ENCODE measurements at regions not wholly inside any gene's neighbourhood (a gene's known extent, or its start where the extent isn't known, plus 50 kb on each side); places are given as distances from the start of the nearest gene placed in this dataset.
"Not testable (repeated sequence)": the region's sequence is repeated elsewhere in the genome, so short reads cannot be mapped to it uniquely, and the experiment has no call there.

DNA sequence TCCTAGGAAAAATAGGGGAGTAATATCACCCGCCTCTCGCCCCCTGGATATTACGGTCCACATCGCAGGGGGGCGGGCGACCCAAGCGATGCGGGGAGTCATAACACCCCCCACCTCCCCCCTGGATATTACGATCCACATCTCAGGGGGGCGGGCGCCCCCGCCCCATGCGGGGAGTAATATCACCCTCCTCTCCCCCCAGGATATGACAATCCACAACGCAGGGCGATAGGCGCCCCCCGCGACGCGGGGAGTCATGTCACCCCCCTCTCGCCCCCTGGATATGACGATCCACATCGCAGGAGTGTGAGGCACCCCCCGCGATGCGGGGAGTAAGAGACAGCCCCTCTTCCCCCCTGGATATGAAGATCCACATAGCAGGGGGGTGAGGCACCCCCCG is 684.4 kb upstream of the PCDH9 start (continued):
- TF ChIP-seq, protein P1, sequence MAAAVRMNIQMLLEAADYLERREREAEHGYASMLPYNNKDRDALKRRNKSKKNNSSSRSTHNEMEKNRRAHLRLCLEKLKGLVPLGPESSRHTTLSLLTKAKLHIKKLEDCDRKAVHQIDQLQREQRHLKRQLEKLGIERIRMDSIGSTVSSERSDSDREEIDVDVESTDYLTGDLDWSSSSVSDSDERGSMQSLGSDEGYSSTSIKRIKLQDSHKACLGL (CRISPR knock-in tag; IDR thresholded peaks at IDR 0.05; ENCODE audit: borderline replicate concordance, poor library complexity, severe bottlenecking): no peak
- TF ChIP-seq, protein P2, sequence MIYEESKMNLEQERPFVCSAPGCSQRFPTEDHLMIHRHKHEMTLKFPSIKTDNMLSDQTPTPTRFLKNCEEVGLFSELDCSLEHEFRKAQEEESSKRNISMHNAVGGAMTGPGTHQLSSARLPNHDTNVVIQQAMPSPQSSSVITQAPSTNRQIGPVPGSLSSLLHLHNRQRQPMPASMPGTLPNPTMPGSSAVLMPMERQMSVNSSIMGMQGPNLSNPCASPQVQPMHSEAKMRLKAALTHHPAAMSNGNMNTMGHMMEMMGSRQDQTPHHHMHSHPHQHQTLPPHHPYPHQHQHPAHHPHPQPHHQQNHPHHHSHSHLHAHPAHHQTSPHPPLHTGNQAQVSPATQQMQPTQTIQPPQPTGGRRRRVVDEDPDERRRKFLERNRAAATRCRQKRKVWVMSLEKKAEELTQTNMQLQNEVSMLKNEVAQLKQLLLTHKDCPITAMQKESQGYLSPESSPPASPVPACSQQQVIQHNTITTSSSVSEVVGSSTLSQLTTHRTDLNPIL (CRISPR knock-in tag; IDR thresholded peaks at IDR 0.05): no peak
- TF ChIP-seq MTA3 (IDR thresholded peaks at IDR 0.05; ENCODE audit: borderline replicate concordance) (no peak), BRD4 (IDR thresholded peaks at IDR 0.05) (no peak), BRCA1 (IDR thresholded peaks at IDR 0.05) (no peak), BRCA1 (CRISPR knock-in tag; IDR thresholded peaks at IDR 0.05) (no peak)
- TF ChIP-seq, protein P3, sequence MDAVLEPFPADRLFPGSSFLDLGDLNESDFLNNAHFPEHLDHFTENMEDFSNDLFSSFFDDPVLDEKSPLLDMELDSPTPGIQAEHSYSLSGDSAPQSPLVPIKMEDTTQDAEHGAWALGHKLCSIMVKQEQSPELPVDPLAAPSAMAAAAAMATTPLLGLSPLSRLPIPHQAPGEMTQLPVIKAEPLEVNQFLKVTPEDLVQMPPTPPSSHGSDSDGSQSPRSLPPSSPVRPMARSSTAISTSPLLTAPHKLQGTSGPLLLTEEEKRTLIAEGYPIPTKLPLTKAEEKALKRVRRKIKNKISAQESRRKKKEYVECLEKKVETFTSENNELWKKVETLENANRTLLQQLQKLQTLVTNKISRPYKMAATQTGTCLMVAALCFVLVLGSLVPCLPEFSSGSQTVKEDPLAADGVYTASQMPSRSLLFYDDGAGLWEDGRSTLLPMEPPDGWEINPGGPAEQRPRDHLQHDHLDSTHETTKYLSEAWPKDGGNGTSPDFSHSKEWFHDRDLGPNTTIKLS (IDR thresholded peaks at IDR 0.05; ENCODE audit: borderline replicate concordance, low read depth): no peak

DNA sequence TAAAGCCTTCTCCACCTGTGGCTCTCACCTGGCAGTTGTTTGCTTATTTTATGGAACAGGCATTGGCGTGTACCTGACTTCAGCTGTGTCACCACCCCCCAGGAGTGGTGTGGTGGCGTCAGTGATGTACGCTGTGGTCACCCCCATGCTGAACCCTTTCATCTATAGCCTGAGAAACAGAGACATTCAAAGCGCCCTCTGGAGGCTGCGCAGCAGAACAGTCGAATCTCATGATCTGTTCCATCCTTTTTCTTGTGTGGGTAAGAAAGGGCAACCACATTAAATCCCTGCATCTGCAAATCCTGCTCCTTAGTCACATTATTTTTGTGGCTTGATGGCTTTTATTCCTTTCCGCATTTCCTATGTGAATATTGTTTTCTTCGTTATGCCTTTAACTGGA is 672.8 kb upstream of the PCDH9 start:
- WGBS (ENCODE audit: insufficient coverage, low coverage, missing lambda C conversion rate): 4% methylated on average over 7 of the region's 8 CpGs
- DNase-seq (ENCODE audit: extremely low read depth in 1 of 4, low spot score in 3 of 4): peak in 1 of 4 experiments; percentile 1
- H3K9me1 ChIP-seq (ENCODE audit: control insufficient read depth, insufficient read depth, low read length); H3K4me3 ChIP-seq; H3K27me3 ChIP-seq (ENCODE audit: control insufficient read depth in 2 of 2, insufficient read depth in 2 of 2, low read length in 2 of 2); POLR2A ChIA-PET; H3K9me3 ChIP-seq (replicated peaks; ENCODE audit: control insufficient read depth, insufficient read depth, low read depth, low read length); ATAC-seq; FAIRE-seq; H3K4me2 ChIP-seq (ENCODE audit: insufficient read depth, low read length); intact Hi-C loops (cut with micrococcal nuclease); H3K79me2 ChIP-seq (ENCODE audit: control insufficient read depth, insufficient read depth, low read length); H4K20me1 ChIP-seq (replicated peaks; ENCODE audit: control insufficient read depth, insufficient read depth, low read length); H3K36me3 ChIP-seq (ENCODE audit: control insufficient read depth, insufficient read depth, low read length); H3K9ac ChIP-seq (ENCODE audit: insufficient read depth in 1 of 2, low read depth in 2 of 2, low read length in 2 of 2); H3K27ac ChIP-seq (ENCODE audit: extremely low read depth, low read depth, low read length); CTCF ChIA-PET (ENCODE audit: low intra/inter-chr PET ratio); H2AFZ ChIP-seq (ENCODE audit: low read depth, low read length); in situ Hi-C loops (cut with MboI); H3K4me1 ChIP-seq (replicated peaks in 1 of 2; ENCODE audit: control insufficient read depth in 2 of 2, insufficient read depth in 2 of 2, low read length in 2 of 2); BruUV-seq (replicated peaks): not testable (repeated sequence)
- TF ChIP-seq, protein P4, sequence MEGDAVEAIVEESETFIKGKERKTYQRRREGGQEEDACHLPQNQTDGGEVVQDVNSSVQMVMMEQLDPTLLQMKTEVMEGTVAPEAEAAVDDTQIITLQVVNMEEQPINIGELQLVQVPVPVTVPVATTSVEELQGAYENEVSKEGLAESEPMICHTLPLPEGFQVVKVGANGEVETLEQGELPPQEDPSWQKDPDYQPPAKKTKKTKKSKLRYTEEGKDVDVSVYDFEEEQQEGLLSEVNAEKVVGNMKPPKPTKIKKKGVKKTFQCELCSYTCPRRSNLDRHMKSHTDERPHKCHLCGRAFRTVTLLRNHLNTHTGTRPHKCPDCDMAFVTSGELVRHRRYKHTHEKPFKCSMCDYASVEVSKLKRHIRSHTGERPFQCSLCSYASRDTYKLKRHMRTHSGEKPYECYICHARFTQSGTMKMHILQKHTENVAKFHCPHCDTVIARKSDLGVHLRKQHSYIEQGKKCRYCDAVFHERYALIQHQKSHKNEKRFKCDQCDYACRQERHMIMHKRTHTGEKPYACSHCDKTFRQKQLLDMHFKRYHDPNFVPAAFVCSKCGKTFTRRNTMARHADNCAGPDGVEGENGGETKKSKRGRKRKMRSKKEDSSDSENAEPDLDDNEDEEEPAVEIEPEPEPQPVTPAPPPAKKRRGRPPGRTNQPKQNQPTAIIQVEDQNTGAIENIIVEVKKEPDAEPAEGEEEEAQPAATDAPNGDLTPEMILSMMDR (IDR thresholded peaks at IDR 0.05 in 2 of 3, conservative IDR thresholded peaks at IDR 0.05 in 1 of 3; ENCODE audit: insufficient read depth in 2 of 3, low read depth in 1 of 3, low read length in 3 of 3): 0 out of 6 replicates have a peak, but pooled peaks of 1 of the 3 experiments have one; percentile 11

All from K562 (cell line).